Stimulated activated memory B cell treated with anti-CD40 and anti-IgM and Interleukin-4, amounts not matched to agents 10 μg/mL and 1 μg/mL and 100 μg/mL, for 72 hours (primary cell): ENCODE measurements at regions not wholly inside any gene's neighbourhood (a gene's known extent, or its start where the extent isn't known, plus 50 kb on each side); places are given as distances from the start of the nearest gene placed in this dataset.

Experiments
- ATAC-seq: fragments of 150-1000 bp; cut with Tn5 transposase; 2 replicates; pipeline ENCODE4 v1.10.0; 2021
- H3K27ac Mint-ChIP-seq: one replicate; pipeline ENCODE4 v1.8.0; 2022; ENCODE audit warnings: mild to moderate bottlenecking, mixed read lengths
- H3K27me3 Mint-ChIP-seq: one replicate; pipeline ENCODE4 v1.8.0; 2022; ENCODE audit warnings: mixed read lengths
- H3K36me3 Mint-ChIP-seq: one replicate; pipeline ENCODE4 v1.8.0; 2022; ENCODE audit warnings: mixed read lengths
- H3K4me1 Mint-ChIP-seq: one replicate; pipeline ENCODE4 v1.8.0; 2022; ENCODE audit warnings: mixed read lengths
- H3K4me3 Mint-ChIP-seq: one replicate; pipeline ENCODE4 v1.8.0; 2022; ENCODE audit warnings: mild to moderate bottlenecking, moderate library complexity, mixed read lengths
- H3K9me3 Mint-ChIP-seq: one replicate; pipeline ENCODE4 v1.8.0; 2022; ENCODE audit warnings: mixed read lengths

DNA sequence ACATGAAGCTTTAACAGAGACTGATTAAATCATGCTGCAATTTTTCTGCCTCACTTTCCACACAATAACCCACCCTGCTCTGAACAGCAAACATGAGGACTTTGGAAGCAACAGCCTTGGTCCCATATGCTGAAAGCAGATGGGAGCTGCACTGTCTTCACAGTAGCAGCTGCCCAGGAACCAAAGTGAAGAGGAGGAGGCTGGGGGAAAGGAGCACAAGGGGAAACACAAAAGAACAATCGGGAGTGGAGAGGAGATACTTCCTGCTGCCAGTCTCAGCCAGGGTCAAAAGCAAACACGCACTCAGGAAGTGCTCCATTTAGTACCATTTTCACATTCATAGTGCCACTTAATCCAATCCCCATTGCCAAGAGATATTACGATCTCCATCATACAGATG, 183.3 kb upstream of the PUM3 start:
- Mint-ChIP-seq H3K9me3 (no peaks in the 10 kb centered on the region), H3K4me3 (no peak overlapping the region), H3K27me3 (peaks cover 16% of the 10 kb centered on the region), H3K36me3 (no peaks in the 10 kb centered on the region), H3K4me1 (no peaks in the 10 kb centered on the region), H3K27ac (no peak overlapping the region)
- ATAC-seq = no peak

GRCh38 chr9:3023449-3023848, 179.6 kb upstream of the PUM3 start:
- no peak overlapping the region for H3K4me3 Mint-ChIP-seq
- H3K4me1 Mint-ChIP-seq = no peaks in the 10 kb centered on the region
- H3K27me3 Mint-ChIP-seq = peaks cover 20% of the 10 kb centered on the region
- H3K9me3 Mint-ChIP-seq = no peaks in the 10 kb centered on the region
- no peak for ATAC-seq
- H3K36me3 Mint-ChIP-seq = no peaks in the 10 kb centered on the region
- no peak overlapping the region for H3K27ac Mint-ChIP-seq

DNA sequence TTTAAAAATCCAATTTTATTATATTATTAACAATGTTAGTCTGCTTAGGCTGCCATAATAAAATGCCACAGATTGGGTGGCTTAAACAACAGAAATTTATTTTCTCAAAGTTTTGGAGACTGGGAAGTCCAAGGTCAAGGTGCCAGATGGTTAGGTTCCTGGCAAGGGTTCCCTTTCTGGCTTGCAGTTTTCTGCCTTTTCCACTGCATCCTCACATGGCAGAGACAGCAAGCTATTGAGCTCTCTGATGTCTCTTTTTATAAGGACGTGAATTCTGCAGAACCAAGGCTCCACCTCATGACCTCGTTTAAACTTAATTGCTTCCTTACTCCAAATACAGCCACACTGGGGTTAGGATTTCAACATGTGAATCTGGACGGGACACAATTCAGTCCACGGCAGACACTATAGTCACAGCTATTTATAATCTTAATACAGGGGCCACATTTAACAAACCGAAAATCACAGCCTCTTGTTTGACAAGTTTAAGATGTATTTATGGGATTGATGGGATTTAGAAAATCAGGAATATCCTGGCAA, 174.9 kb upstream of the PUM3 start:
- Mint-ChIP-seq H3K9me3 (no peaks in the 10 kb centered on the region), H3K27ac (no peak overlapping the region)

DNA sequence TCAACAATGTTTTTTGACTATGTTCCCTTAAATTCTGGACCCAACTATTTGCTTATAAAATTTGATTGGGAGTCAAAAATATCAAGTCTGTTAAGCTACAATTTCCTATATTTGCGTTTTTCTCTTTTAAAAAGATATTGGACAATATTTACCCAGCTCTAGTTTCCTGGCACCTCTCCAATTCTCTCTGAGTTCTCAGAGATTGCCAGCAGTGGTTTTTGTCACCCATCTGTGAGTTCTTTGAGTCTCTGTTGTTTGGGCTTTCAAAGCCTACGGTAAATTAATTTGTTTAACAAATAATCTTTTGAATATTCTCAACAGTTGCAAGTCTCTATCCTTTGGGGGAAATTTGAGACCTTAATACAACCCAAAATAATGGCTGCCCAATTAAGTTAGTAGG, 174.2 kb upstream of the PUM3 start:
- ATAC-seq = no peak
- Mint-ChIP-seq H3K27me3 (peaks cover 12% of the 10 kb centered on the region), H3K27ac (no peak overlapping the region), H3K36me3 (no peaks in the 10 kb centered on the region), H3K4me1 (no peaks in the 10 kb centered on the region), H3K4me3 (no peak overlapping the region), H3K9me3 (no peaks in the 10 kb centered on the region)

More for the DNA sequence above, 174.9 kb upstream of the PUM3 start:
- H3K27me3 Mint-ChIP-seq = peaks cover 17% of the 10 kb centered on the region
- no peaks in the 10 kb centered on the region for H3K4me1 Mint-ChIP-seq
- H3K36me3 Mint-ChIP-seq = no peaks in the 10 kb centered on the region
- H3K4me3 Mint-ChIP-seq = no peak overlapping the region
- ATAC-seq = no peak

GRCh38 chr9:3014178-3014577, 170.3 kb upstream of the PUM3 start:
- H3K36me3 Mint-ChIP-seq = no peaks in the 10 kb centered on the region
- H3K27ac Mint-ChIP-seq = no peak overlapping the region
- H3K4me3 Mint-ChIP-seq = no peak overlapping the region
- no peaks in the 10 kb centered on the region for H3K4me1 Mint-ChIP-seq
- ATAC-seq = no peak
- no peaks in the 10 kb centered on the region for H3K27me3 Mint-ChIP-seq
- H3K9me3 Mint-ChIP-seq = peaks cover 3% of the 10 kb centered on the region

GRCh38 chr9:3012842-3013241, 168.9 kb upstream of the PUM3 start:
- no peak overlapping the region for H3K27ac Mint-ChIP-seq
- H3K27me3 Mint-ChIP-seq = no peaks in the 10 kb centered on the region
- ATAC-seq = no peak
- no peak overlapping the region for H3K4me3 Mint-ChIP-seq
- H3K9me3 Mint-ChIP-seq = peaks cover 3% of the 10 kb centered on the region
- no peaks in the 10 kb centered on the region for H3K4me1 Mint-ChIP-seq
- no peaks in the 10 kb centered on the region for H3K36me3 Mint-ChIP-seq

DNA sequence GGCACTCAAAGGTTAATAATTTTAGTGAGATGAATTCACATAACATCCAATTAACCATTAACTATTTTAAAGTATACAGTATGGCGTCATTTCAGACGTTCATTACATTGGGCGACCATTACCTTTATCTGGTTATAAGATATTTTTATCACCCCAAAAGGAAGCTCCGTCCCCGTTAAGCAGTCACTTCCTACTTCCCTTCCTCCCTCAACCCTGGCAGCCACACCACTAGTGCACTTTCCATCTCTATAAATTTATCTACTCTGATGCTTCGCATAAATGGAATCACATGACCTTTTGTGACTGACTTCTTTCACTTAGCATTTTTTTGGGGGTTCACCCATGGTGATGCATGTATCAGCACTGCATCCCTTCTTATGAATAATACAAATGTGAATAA, 168.3 kb upstream of the PUM3 start:
- no peaks in the 10 kb centered on the region for H3K27me3 Mint-ChIP-seq
- no peak overlapping the region for H3K4me3 Mint-ChIP-seq
- H3K4me1 Mint-ChIP-seq = no peaks in the 10 kb centered on the region
- H3K9me3 Mint-ChIP-seq = peaks cover 3% of the 10 kb centered on the region
- ATAC-seq = no peak
- H3K27ac Mint-ChIP-seq = no peak overlapping the region
- no peaks in the 10 kb centered on the region for H3K36me3 Mint-ChIP-seq

DNA sequence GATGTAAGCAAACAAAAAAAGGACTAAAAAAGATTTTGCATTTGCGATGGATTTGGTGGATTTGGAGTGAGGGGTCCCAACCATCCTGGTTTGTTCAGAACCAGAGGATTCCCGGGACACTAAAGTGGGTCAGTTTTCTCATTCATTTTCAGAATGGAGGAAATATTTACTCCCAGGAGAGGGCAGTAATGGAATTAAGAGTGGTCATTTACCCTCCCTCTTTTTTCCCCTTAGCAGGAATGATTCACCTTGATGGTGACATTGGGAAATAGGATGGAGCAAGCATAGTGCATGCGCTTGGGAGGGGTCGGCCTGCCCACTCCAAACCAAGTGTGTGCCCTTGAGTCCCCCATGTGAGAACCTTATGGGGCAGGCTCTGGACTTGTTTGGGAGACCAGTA, 164.2 kb upstream of the PUM3 start:
- ATAC-seq = no peak
- Mint-ChIP-seq H3K9me3 (peaks cover 3% of the 10 kb centered on the region), H3K27ac (no peak overlapping the region), H3K36me3 (no peaks in the 10 kb centered on the region), H3K27me3 (no peaks in the 10 kb centered on the region), H3K4me1 (no peaks in the 10 kb centered on the region), H3K4me3 (no peak overlapping the region)

GRCh38 chr9:3007326-3007725, 163.4 kb upstream of the PUM3 start:
- Mint-ChIP-seq H3K36me3 (no peaks in the 10 kb centered on the region), H3K27ac (no peak overlapping the region), H3K4me3 (no peak overlapping the region), H3K27me3 (no peaks in the 10 kb centered on the region), H3K9me3 (peaks cover 3% of the 10 kb centered on the region), H3K4me1 (no peaks in the 10 kb centered on the region)
- no peak for ATAC-seq

DNA sequence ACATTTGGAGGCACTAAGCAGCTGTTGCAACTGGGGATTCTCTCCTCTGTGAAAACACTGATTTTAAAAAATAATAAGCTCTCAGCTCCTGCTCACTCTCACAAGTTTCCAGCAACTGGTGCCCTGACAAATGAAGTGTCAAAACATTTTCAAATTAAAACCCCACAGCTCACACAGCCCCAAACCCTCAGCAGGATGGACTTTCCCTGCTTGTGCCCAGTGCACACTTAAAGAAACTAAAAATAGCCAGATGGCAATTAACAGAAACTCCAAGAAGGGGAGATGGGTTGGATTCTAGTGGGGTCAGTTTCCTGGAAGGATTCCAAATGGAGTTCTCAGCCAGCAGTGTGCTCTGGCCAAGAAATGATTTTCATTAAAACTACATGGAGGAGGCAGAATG, 163.0 kb upstream of the PUM3 start:
- H3K27me3 Mint-ChIP-seq = no peaks in the 10 kb centered on the region
- no peaks in the 10 kb centered on the region for H3K4me1 Mint-ChIP-seq
- ATAC-seq = no peak
- H3K36me3 Mint-ChIP-seq = no peaks in the 10 kb centered on the region
- H3K9me3 Mint-ChIP-seq = peaks cover 3% of the 10 kb centered on the region
- H3K27ac Mint-ChIP-seq = no peak overlapping the region
- no peak overlapping the region for H3K4me3 Mint-ChIP-seq

- Mint-ChIP-seq H3K27me3 (no peaks in the 10 kb centered on the region), H3K4me1 (no peaks in the 10 kb centered on the region), H3K27ac (no peak overlapping the region), H3K4me3 (no peak overlapping the region), H3K36me3 (no peaks in the 10 kb centered on the region), H3K9me3 (peaks cover 6% of the 10 kb centered on the region)
- ATAC-seq = no peak
These were observed 160.7 kb upstream of the PUM3 start for GRCh38 chr9:3004572-3004971.

GRCh38 chr9:3001311-3001710, 157.4 kb upstream of the PUM3 start:
- H3K36me3 Mint-ChIP-seq = no peaks in the 10 kb centered on the region
- no peaks in the 10 kb centered on the region for H3K27me3 Mint-ChIP-seq
- H3K4me1 Mint-ChIP-seq = no peaks in the 10 kb centered on the region
- H3K27ac Mint-ChIP-seq = no peak overlapping the region
- peaks cover 6% of the 10 kb centered on the region for H3K9me3 Mint-ChIP-seq
- ATAC-seq = no peak
- H3K4me3 Mint-ChIP-seq = no peak overlapping the region

DNA sequence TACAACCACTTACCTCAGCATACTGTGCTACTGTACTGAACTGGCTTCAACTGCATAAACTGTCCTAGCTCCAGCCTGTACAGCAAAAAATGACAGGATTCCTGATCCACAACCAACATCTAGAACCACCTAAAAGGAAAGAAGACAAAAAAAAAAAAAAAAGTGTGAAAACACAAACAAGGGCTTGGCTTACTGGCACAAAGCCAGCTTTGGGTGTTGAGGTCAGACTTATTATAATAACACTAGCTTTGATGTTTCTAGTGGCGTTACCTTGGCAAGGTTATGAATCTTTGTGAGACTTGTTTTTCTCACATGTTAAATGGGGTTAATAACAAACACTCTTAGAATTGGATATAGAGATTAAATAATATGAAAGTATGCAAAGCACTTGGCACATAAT, 148.5 kb upstream of the PUM3 start:
- no peak for ATAC-seq
- H3K36me3 Mint-ChIP-seq = no peaks in the 10 kb centered on the region
- no peaks in the 10 kb centered on the region for H3K4me1 Mint-ChIP-seq
- peaks cover 3% of the 10 kb centered on the region for H3K9me3 Mint-ChIP-seq
- H3K4me3 Mint-ChIP-seq = no peak overlapping the region
- H3K27me3 Mint-ChIP-seq = peaks cover 14% of the 10 kb centered on the region
- H3K27ac Mint-ChIP-seq = no peak overlapping the region

- Mint-ChIP-seq H3K36me3 (no peaks in the 10 kb centered on the region), H3K9me3 (no peaks in the 10 kb centered on the region), H3K27ac (no peak overlapping the region), H3K4me3 (no peak overlapping the region), H3K4me1 (no peaks in the 10 kb centered on the region), H3K27me3 (peaks cover 22% of the 10 kb centered on the region)
- ATAC-seq = no peak
These were observed 147.4 kb upstream of the PUM3 start for GRCh38 chr9:2991292-2991691.

GRCh38 chr9:2987679-2988078, 143.8 kb upstream of the PUM3 start:
- H3K36me3 Mint-ChIP-seq = no peaks in the 10 kb centered on the region
- peaks cover 3% of the 10 kb centered on the region for H3K9me3 Mint-ChIP-seq
- peaks cover 22% of the 10 kb centered on the region for H3K27me3 Mint-ChIP-seq
- no peak overlapping the region for H3K4me3 Mint-ChIP-seq
- no peaks in the 10 kb centered on the region for H3K4me1 Mint-ChIP-seq
- no peak overlapping the region for H3K27ac Mint-ChIP-seq
- no peak for ATAC-seq

DNA sequence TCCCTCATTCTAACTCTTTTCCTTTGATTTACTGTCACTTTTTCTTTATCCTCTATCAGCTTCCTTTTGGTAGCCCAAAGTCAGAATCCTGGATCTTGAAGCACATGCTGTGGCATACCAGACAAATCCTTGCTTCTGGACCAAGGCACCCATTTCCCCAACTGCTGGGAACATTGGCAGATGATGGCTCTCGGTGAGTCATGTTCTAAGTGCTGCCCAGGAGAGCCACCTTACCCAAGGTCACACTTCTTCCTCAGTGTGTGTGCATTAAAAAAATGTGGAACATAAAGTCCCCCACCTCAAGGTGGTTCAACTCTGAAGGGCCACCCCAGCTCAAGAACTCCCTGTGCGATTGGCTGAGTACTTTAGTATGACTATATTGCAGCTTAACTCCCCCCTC, 141.4 kb upstream of the PUM3 start:
- ATAC-seq = no peak
- Mint-ChIP-seq H3K27me3 (peaks cover 22% of the 10 kb centered on the region), H3K27ac (no peak overlapping the region), H3K36me3 (no peaks in the 10 kb centered on the region), H3K9me3 (peaks cover 3% of the 10 kb centered on the region), H3K4me1 (no peaks in the 10 kb centered on the region), H3K4me3 (no peak overlapping the region)

DNA sequence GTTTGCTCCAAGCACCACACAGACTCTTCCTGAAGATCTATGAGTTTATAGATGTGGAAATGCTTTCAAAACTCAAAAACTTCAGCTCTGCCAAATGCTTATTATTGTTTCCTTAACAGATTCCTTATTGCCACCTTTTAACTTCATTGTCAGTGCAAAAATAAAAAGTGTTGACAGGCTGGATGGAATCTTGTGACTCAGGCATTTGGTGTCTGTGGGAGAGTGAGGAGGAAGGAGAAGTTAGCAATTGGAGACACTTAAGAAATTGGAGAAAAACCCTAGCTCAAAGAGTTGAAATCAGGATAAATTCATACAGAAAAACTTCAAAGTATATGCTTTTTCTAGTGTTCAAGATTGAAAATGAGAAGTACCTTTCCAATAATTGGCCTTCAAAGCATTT, 140.6 kb upstream of the PUM3 start:
- H3K4me1 Mint-ChIP-seq = no peaks in the 10 kb centered on the region
- no peak for ATAC-seq
- H3K27me3 Mint-ChIP-seq = peaks cover 22% of the 10 kb centered on the region
- H3K4me3 Mint-ChIP-seq = no peak overlapping the region
- H3K27ac Mint-ChIP-seq = no peak overlapping the region
- no peaks in the 10 kb centered on the region for H3K36me3 Mint-ChIP-seq
- H3K9me3 Mint-ChIP-seq = peaks cover 3% of the 10 kb centered on the region
